GM19238 (cell line): ENCODE measurements at regions not wholly inside any gene's neighbourhood (a gene's known extent, or its start where the extent isn't known, plus 50 kb on each side); places are given as distances from the start of the nearest gene placed in this dataset.

ENCODE experiments used
- DNase-seq: peaks from one replicate; pipeline ENCODE4 v3.0.0; 2011; ENCODE audit warnings: low spot score; ENCODE audit not compliant: insufficient read length

- no peak for DNase-seq
Observed at GRCh38 chr10:121027371-121027770, 176.2 kb downstream of the WDR11 start.

- no peak for DNase-seq
Observed at GRCh38 chr10:121032460-121032859, 181.3 kb downstream of the WDR11 start.

GRCh38 chr10:121033366-121033765 is 182.2 kb downstream of the WDR11 start:
- no peak for DNase-seq

- DNase-seq, result no peak
Observed at GRCh38 chr10:121036431-121036830, 185.3 kb downstream of the WDR11 start.

- DNase-seq, result no peak
Observed at GRCh38 chr10:121041499-121041898, 190.3 kb downstream of the WDR11 start.

GRCh38 chr10:121041906-121042305 is 190.7 kb downstream of the WDR11 start:
- DNase-seq, result no peak

- no peak for DNase-seq
Observed at GRCh38 chr10:121042342-121042741, 191.2 kb downstream of the WDR11 start.

GRCh38 chr10:121043124-121043849 is 192.1 kb downstream of the WDR11 start:
- no peak for DNase-seq

- DNase-seq, result no peak
Observed at GRCh38 chr10:121048749-121049148, 197.6 kb downstream of the WDR11 start.

- DNase-seq, result no peak
Observed at GRCh38 chr10:121049489-121049888, 198.3 kb downstream of the WDR11 start.

- DNase-seq, result no peak
Observed at GRCh38 chr10:121049923-121050322, 198.8 kb downstream of the WDR11 start.

GRCh38 chr10:121051171-121051570 is 200.0 kb downstream of the WDR11 start:
- no peak for DNase-seq

GRCh38 chr10:121051696-121052279 is 200.6 kb downstream of the WDR11 start:
- no peak for DNase-seq

- DNase-seq, result no peak
Observed at GRCh38 chr10:121053151-121053550, 202.0 kb downstream of the WDR11 start.

GRCh38 chr10:121054874-121055273 is 203.7 kb downstream of the WDR11 start:
- no peak for DNase-seq

GRCh38 chr10:121057269-121057668 is 206.1 kb downstream of the WDR11 start:
- DNase-seq, result no peak

- DNase-seq, result no peak
Observed at GRCh38 chr10:121058082-121058481, 206.9 kb downstream of the WDR11 start.

GRCh38 chr10:121059351-121059750 is 208.2 kb downstream of the WDR11 start:
- no peak for DNase-seq

GRCh38 chr10:121062115-121062514 is 211.0 kb downstream of the WDR11 start:
- DNase-seq, result no peak

- no peak for DNase-seq
Observed at GRCh38 chr10:121063744-121064143, 212.6 kb downstream of the WDR11 start.

GRCh38 chr10:121064491-121064890 is 213.3 kb downstream of the WDR11 start:
- DNase-seq, result no peak

GRCh38 chr10:121065330-121065729 is 214.2 kb downstream of the WDR11 start:
- DNase-seq, result no peak
